Tibial artery (tissue), 4 donors: ENCODE measurements at regions not wholly inside any gene's neighbourhood (a gene's known extent, or its start where the extent isn't known, plus 50 kb on each side); places are given as distances from the start of the nearest gene placed in this dataset.

Experiments
- DNase-seq, 2 donors: peaks; one replicate each; pipeline ENCODE4 v3.0.0-alpha.2; 2019
- H3K27ac ChIP-seq, 2 donors: fragments of 200-600 bp; sonication (generic) in 1 of 2; 1 replicate in 1 of 2; 2 replicates in 1 of 2; pipeline ENCODE4 v1.5.1; 2018 to 2019; ENCODE audit warnings: mild to moderate bottlenecking in 1 of 2
- H3K27me3 ChIP-seq, 2 donors: fragments of 200-600 bp; sonication (generic) in 1 of 2; one replicate each; pipeline versions ENCODE4 v1.5.1 to v1.6.0; 2016 to 2019
- H3K36me3 ChIP-seq, 3 donors: fragments of 200-600 bp; sonication (generic) in 2 of 3; one replicate each; pipeline ENCODE4 v1.5.1; 2016 to 2019; ENCODE audit warnings: mild to moderate bottlenecking in 2 of 3
- H3K4me1 ChIP-seq, 4 donors: fragments of 200-600 bp; sonication (generic) in 2 of 4; 1 replicate in 3 of 4; 2 replicates in 1 of 4; pipeline ENCODE4 v1.5.1; 2016 to 2019
- H3K4me3 ChIP-seq, 2 donors: fragments of 200-600 bp; sonication (generic) in 1 of 2; 1 replicate in 1 of 2; 2 replicates in 1 of 2; pipeline ENCODE4 v1.5.1; 2018 to 2019; ENCODE audit warnings: mild to moderate bottlenecking in 2 of 2
- H3K9me3 ChIP-seq, 3 donors: fragments of 200-600 bp; sonication (generic) in 1 of 3; one replicate each; pipeline ENCODE4 v1.5.1; 2016 to 2019
- intact Hi-C: fragments of 100-400 bp; cut with DNase I; formaldehyde crosslinking; loops from one replicate; pipeline ENCODE4 v1.15.0; 2023; ENCODE audit warnings: low total_unique reads
- TF ChIP-seq, protein P1 (sequence below), 2 experiments: fragments of 200-600 bp in 1 of 2; fragments of 450-650 bp in 1 of 2; IDR thresholded peaks; one replicate each; pipeline ENCODE4 v1.5.1; 2017 to 2019; ENCODE audit warnings: antibody characterized with exemption in 2 of 2, mild to moderate bottlenecking in 1 of 2, moderate library complexity in 1 of 2

DNA sequence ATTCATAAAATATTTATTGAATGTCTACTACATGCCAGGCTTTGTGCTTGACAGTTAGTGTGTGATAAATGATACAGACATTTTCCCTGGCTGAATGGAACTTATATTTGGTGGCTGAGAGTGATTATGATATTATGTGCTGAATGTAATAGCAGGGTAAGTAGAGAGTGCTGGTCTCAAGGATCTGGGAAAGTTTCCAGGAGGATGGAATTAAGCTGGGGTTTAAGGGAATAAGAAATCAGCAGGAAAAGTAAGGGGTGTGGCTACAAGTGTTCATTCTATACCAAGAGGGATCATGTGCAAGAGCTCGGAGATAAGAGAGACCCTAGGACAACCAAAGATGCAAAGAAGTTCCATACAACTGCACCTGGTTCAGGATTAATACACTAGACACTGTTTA, 500.1 kb upstream of the CFAP20DC start:
- no peaks in the 10 kb centered on the region for H3K4me1 ChIP-seq
- H3K4me3 ChIP-seq = no peak overlapping the region
- TF ChIP-seq, protein P1, sequence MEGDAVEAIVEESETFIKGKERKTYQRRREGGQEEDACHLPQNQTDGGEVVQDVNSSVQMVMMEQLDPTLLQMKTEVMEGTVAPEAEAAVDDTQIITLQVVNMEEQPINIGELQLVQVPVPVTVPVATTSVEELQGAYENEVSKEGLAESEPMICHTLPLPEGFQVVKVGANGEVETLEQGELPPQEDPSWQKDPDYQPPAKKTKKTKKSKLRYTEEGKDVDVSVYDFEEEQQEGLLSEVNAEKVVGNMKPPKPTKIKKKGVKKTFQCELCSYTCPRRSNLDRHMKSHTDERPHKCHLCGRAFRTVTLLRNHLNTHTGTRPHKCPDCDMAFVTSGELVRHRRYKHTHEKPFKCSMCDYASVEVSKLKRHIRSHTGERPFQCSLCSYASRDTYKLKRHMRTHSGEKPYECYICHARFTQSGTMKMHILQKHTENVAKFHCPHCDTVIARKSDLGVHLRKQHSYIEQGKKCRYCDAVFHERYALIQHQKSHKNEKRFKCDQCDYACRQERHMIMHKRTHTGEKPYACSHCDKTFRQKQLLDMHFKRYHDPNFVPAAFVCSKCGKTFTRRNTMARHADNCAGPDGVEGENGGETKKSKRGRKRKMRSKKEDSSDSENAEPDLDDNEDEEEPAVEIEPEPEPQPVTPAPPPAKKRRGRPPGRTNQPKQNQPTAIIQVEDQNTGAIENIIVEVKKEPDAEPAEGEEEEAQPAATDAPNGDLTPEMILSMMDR (IDR thresholded peaks at IDR 0.05) = no peak
- DNase-seq = no peak
- no peak overlapping the region for H3K27ac ChIP-seq
- H3K9me3 ChIP-seq = no peaks in the 10 kb centered on the region
- no peaks in the 10 kb centered on the region for H3K36me3 ChIP-seq
- no peaks in the 10 kb centered on the region for H3K27me3 ChIP-seq
- intact Hi-C loops = no loop called here

- TF ChIP-seq, protein P1 (IDR thresholded peaks at IDR 0.05) = no peak
- Histone ChIP-seq H3K4me3 (no peak overlapping the region), H3K27me3 (no peaks in the 10 kb centered on the region), H3K36me3 (no peaks in the 10 kb centered on the region), H3K9me3 (no peaks in the 10 kb centered on the region), H3K4me1 (no peaks in the 10 kb centered on the region), H3K27ac (no peak overlapping the region)
- intact Hi-C loops = no loop called here
- no peak for DNase-seq
Measured at GRCh38 chr3:59547874-59548273, 498.0 kb upstream of the CFAP20DC start.

- no peaks in the 10 kb centered on the region for H3K36me3 ChIP-seq
- DNase-seq = no peak
- TF ChIP-seq, protein P1 (IDR thresholded peaks at IDR 0.05) = no peak
- H3K9me3 ChIP-seq = no peaks in the 10 kb centered on the region
- H3K27ac ChIP-seq = no peak overlapping the region
- intact Hi-C loops = no loop called here
- H3K27me3 ChIP-seq = no peaks in the 10 kb centered on the region
- H3K4me1 ChIP-seq = no peaks in the 10 kb centered on the region
- no peak overlapping the region for H3K4me3 ChIP-seq
Measured at GRCh38 chr3:59546522-59546921, 496.7 kb upstream of the CFAP20DC start.

GRCh38 chr3:59545374-59545773, 495.5 kb upstream of the CFAP20DC start:
- TF ChIP-seq, protein P1 (IDR thresholded peaks at IDR 0.05) = no peak
- intact Hi-C loops = no loop called here
- no peaks in the 10 kb centered on the region for H3K36me3 ChIP-seq
- H3K9me3 ChIP-seq = no peaks in the 10 kb centered on the region
- H3K4me3 ChIP-seq = no peak overlapping the region
- no peaks in the 10 kb centered on the region for H3K27me3 ChIP-seq
- H3K4me1 ChIP-seq = no peaks in the 10 kb centered on the region
- DNase-seq = no peak
- no peak overlapping the region for H3K27ac ChIP-seq

GRCh38 chr3:59542276-59542675, 492.5 kb upstream of the CFAP20DC start:
- Histone ChIP-seq H3K4me3 (no peak overlapping the region), H3K9me3 (no peaks in the 10 kb centered on the region), H3K36me3 (no peaks in the 10 kb centered on the region), H3K4me1 (no peaks in the 10 kb centered on the region), H3K27ac (no peak overlapping the region), H3K27me3 (no peaks in the 10 kb centered on the region)
- no peak for DNase-seq
- TF ChIP-seq, protein P1 (IDR thresholded peaks at IDR 0.05) = no peak
- intact Hi-C loops = no loop called here

GRCh38 chr3:59540696-59541095, 490.9 kb upstream of the CFAP20DC start:
- TF ChIP-seq, protein P1 (IDR thresholded peaks at IDR 0.05) = no peak
- intact Hi-C loops = no loop called here
- Histone ChIP-seq H3K27me3 (no peaks in the 10 kb centered on the region), H3K4me1 (peaks cover 0 to 7% (median 0%) of the 10 kb centered on the region in 4 donors), H3K9me3 (no peaks in the 10 kb centered on the region), H3K4me3 (no peak overlapping the region), H3K27ac (no peak overlapping the region), H3K36me3 (no peaks in the 10 kb centered on the region)
- no peak for DNase-seq
